GM21723 (cell line): ENCODE measurements at regions not wholly inside any gene's neighbourhood (a gene's known extent, or its start where the extent isn't known, plus 50 kb on each side); places are given as distances from the start of the nearest gene placed in this dataset.
"Not testable (repeated sequence)": the region's sequence is repeated elsewhere in the genome, so short reads cannot be mapped to it uniquely, and the experiment has no call there.

Source experiments
- ATAC-seq: cut with Tn5 transposase; IDR thresholded peaks from one replicate; pipeline ENCODE4 v1.9.1; 2021; ENCODE audit warnings: mild to moderate bottlenecking, moderate library complexity; ENCODE audit not compliant: unreplicated experiment

GRCh38 chr12:127035011-127035879 is 1231.7 kb upstream of the TMEM132C start:
- ATAC-seq = no peak

DNA sequence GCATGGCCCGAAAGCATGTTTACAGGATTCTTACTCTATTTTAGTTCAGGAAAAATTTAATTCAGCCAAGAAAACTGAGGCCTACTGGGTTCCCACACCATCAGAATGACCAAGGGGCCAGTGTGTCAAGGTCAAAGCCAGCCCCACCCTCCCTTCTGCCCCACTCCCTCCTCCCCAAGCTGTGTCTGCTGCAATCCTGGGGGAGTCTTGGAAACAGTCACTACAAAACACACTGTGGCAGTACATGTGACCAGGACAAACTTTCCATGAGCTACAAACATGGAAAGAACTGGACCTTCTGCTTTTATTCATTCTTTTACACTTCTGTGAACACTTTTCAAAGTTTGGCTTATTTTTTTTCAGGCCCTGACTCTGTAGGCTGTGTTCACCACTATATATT is 1228.8 kb upstream of the TMEM132C start:
- no peak for ATAC-seq

- no peak for ATAC-seq
These were observed 1228.2 kb upstream of the TMEM132C start for GRCh38 chr12:127038761-127039160.

DNA sequence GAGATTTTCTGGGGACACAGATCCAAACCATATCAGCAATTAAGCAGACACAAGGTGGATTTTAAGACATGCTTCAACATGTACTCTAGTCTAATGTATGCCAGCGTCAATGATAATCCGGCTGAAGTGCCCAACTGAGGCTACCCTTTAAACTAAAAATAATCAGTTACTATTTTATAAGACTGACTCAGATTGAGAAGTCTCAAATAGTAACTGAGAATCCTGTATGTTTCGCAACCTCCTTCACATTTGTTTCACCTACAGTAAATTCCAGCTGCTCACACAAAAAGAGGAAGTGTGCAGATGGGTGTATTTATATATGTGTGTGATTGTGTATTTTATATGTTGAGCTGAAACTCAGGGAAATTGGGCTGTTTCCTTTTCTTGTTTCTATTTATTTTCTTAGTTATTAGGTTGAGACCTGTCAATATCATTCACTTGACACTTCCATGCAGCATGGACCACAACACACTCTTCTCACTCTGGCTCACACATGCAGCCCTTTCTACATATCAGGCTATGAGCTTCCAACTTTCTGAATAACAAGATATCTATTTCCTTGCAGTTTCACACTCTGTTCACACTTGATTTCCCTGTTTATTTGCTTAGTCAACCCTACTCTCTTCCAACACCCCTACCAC is 1224.9 kb upstream of the TMEM132C start:
- ATAC-seq = peak; percentile 99

GRCh38 chr12:127043731-127044130 is 1223.2 kb upstream of the TMEM132C start:
- no peak for ATAC-seq

GRCh38 chr12:127044836-127045235 is 1222.1 kb upstream of the TMEM132C start:
- no peak for ATAC-seq

GRCh38 chr12:127046467-127046866 is 1220.5 kb upstream of the TMEM132C start:
- no peak for ATAC-seq

GRCh38 chr12:127048057-127048456 is 1218.9 kb upstream of the TMEM132C start:
- ATAC-seq = no peak

GRCh38 chr12:127048525-127048924 is 1218.4 kb upstream of the TMEM132C start:
- not testable (repeated sequence) for ATAC-seq

DNA sequence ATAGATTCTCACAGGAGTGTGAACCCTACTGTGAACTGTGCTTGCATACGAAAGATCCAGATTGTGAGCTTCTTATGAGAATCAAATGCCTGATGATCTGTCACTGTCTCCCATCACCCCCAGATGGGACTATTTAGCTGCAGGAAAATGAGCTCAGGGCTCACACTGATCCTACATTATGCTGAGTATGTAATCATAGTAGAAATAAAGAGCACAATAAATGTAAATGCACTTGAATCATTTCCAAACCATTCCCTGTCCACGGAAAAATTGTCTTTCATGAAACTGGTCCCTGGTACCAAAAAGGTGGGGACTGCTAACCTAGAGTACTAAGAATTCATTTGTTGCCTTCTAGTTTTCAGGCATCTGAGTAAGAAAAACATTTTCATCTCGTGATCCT is 1215.8 kb upstream of the TMEM132C start:
- ATAC-seq = no peak

- ATAC-seq = no peak
These were observed 1214.3 kb upstream of the TMEM132C start for GRCh38 chr12:127052511-127053232.

DNA sequence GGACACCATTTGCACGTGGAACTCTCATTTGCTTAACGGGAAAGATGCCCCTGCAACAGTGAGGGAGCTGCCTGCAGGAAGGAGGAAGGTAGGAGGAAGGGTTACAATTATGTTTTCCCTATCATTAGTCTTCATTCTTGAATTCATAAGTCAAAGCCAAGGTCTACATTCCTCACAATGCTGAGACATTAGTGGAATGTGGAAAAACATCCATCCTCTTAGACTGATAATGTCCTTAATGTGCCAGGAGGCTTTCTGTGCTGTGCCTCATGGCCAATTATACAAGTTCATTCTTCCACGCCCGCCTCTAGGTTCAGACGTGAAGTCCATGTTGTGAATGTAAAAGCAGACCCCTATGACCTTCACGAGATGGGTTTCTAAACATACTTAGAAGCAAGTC is 1212.4 kb upstream of the TMEM132C start:
- ATAC-seq = no peak

DNA sequence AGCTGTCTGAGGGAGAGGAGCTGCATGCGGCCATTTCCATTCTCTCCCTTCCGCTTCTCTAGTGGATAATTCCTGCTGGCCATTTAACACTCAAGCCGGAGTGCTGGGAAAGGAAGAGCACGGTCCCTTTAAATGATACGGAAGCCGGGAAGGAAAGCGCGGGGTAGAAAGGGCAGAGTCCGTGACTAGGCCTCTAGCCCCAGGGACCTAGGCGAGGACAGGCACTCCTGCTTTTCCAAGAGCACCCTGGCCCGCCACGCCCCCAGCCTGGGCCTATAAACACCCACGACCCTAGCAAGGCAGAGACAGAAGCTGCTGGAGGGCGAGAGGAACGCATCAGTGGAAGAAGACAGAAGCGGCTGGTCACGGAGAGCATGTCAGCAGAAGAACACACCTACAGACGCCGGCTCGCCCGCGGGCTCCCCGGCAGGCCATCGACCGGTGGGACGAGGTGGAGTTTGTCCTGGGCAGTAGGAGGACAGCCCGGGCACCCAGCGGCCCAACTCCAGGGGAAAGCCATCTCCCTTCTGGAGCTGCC is 1206.6 kb upstream of the TMEM132C start:
- no peak for ATAC-seq

- no peak for ATAC-seq
These were observed 1206.0 kb upstream of the TMEM132C start for GRCh38 chr12:127060933-127061332.

DNA sequence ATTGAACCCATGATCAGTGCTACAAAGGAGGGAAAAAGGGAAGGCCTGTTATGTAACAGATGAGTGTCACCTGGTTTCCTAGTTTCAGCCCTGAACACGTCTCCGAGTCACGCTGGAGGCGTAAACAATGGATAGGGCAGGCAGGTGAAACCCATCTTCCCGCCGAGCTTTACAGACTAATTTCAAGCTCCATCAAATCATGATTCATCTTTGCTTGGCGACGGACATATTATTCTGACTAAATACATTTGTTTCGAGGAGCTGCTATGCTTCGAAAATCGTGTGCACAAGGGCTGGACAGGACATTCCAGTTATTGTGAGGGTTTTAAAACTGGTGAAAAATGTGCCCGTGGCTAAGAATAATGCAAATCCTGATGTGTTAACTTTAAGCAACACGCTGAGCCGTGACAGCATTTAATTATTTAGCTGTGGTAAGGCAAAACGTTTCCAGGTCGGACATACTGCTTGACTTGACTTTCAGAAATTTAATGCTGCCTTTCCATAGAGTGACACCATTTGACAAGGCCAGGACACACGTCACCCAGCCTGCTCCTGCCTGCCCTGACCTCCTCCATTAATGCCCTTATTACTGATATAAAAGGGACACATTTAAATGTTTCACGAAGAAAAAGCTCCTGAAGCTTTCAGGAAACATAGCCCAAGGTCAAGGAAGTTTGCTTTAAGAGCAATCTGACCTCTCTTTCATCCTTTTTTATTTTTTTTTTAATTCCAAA is 1203.5 kb upstream of the TMEM132C start:
- ATAC-seq = no peak

GRCh38 chr12:127064207-127064606 is 1202.8 kb upstream of the TMEM132C start:
- ATAC-seq = no peak

DNA sequence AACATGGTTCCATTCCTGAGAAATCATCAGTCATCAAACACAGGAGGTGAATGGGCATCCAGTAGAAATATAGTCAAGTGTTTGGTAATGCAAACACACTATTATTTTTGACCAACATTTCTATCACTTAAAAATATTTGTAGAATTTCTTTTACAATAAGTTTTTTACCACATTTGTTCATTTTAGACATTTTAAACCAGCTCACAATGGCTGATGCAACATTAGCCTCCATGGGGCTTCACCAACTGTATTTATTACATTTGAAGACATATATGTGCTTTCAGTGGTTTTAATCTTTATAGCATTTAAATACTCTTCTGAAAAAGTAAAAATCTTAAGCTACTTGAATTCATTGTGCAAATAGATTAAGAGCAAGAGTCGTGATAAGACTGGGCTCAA is 1201.4 kb upstream of the TMEM132C start:
- ATAC-seq = no peak

GRCh38 chr12:127070515-127071157 is 1196.3 kb upstream of the TMEM132C start:
- no peak for ATAC-seq

DNA sequence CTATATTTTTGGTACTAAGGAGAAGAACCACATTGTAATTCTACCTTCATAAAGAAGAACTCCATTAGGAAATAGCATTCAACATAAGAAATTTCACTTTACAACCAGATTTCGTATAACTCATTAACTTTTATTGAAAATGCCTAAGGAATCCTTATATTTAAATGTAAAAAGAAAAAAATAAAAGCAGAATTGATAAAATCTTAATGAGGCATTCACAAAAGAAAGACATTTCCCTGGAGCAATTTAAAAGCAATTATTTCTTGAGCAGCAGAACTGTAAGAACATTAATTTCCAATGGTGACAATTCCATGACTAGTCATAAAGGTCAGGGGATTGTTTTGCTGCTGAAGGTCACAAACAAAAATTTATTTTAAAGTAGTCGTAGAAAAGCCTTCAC is 1192.8 kb upstream of the TMEM132C start:
- no peak for ATAC-seq

DNA sequence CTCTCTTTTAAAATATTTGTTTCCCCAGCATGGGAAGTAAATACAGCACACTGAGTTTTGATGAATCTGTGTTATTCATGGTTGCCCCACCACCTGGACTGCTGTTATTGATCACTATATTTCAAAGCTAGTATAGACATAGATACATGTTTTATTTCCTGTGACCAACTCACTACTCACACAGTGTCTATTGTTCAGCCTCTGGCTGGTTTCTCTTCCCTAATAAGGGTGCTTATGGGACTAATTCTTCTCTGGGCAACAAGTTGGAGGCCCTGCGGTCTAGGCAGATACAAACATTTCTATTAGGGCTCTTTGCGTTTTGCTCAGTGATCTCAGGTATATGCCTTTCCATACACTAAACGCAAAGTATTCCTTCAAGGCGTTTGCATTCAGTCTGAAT is 1191.0 kb upstream of the TMEM132C start:
- no peak for ATAC-seq
